PC-3 (cell line): ENCODE measurements at regions not wholly inside any gene's neighbourhood (a gene's known extent, or its start where the extent isn't known, plus 50 kb on each side); places are given as distances from the start of the nearest gene placed in this dataset.

ENCODE experiments used
- ATAC-seq: fragments of 200-7000 bp; cut with Tn5 transposase; 2 replicates; pipeline ENCODE4 v1.9.1; 2020; ENCODE audit warnings: mild to moderate bottlenecking, moderate library complexity
- BruUV-seq: library from RNA; stranded (reverse); fragments of 400-500 nt; replicated peaks from 2 replicates; lab custom pipeline; 2021; lab: Mats Ljungman, UMichigan
- CTCF ChIA-PET: fragments of 300-600 bp; sonication (Branson Sonifier 250); formaldehyde crosslinking; loops from one replicate; lab custom pipeline; 2022; ENCODE audit warnings: antibody characterized with exemption; lab: Charles Lee
- POLR2A ChIA-PET: fragments of 300-600 bp; sonication (Branson Sonifier 250); formaldehyde crosslinking; loops from one replicate; lab custom pipeline; 2022; ENCODE audit warnings: antibody characterized with exemption; ENCODE audit not compliant: unreplicated experiment; lab: Charles Lee
- DNase-seq: peaks from one replicate; pipeline ENCODE4 v3.0.0-alpha.2; 2015
- H2AFZ ChIP-seq: fragments of 300-600 bp; sonication (generic); 2 replicates; pipeline ENCODE4 v1.6.0; 2016; ENCODE audit warnings: antibody characterized with exemption, low read length
- H3F3A ChIP-seq: fragments of 300-600 bp; sonication (generic); one replicate; pipeline ENCODE4 v1.6.0; 2017; ENCODE audit warnings: antibody characterized with exemption, low read length, control low read depth, mild to moderate bottlenecking; ENCODE audit not compliant: unreplicated experiment
- H3K27ac ChIP-seq: fragments of 300-600 bp; sonication (generic); 2 replicates; pipeline ENCODE4 v1.5.1; 2016; ENCODE audit warnings: mild to moderate bottlenecking, low read length
- H3K27me3 ChIP-seq: fragments of 300-600 bp; sonication (generic); 2 replicates; pipeline ENCODE4 v1.6.1; 2016; ENCODE audit warnings: low read length, mixed read lengths
- H3K36me3 ChIP-seq: fragments of 300-600 bp; sonication (generic); 2 replicates; pipeline ENCODE4 v1.6.1; 2016; ENCODE audit warnings: low read depth, mixed run types, low read length, mixed read lengths
- H3K4me1 ChIP-seq: fragments of 300-600 bp; sonication (generic); 2 replicates; pipeline ENCODE4 v1.5.1; 2016; ENCODE audit warnings: low read length; ENCODE audit not compliant: insufficient read depth
- H3K4me2 ChIP-seq: fragments of 300-600 bp; sonication (generic); 2 replicates; pipeline ENCODE4 v1.6.0; 2016; ENCODE audit warnings: low read length
- H3K4me3 ChIP-seq: fragments of 300-600 bp; sonication (generic); 2 replicates; pipeline ENCODE4 v1.5.1; 2016; ENCODE audit warnings: mild to moderate bottlenecking, low read length, mixed read lengths
- H3K79me2 ChIP-seq: fragments of 300-600 bp; sonication (generic); 2 replicates; pipeline ENCODE4 v1.6.1; 2017; ENCODE audit warnings: low read length, mixed read lengths
- H3K9ac ChIP-seq: fragments of 300-600 bp; sonication (generic); 2 replicates; pipeline ENCODE4 v1.6.0; 2016; ENCODE audit warnings: mild to moderate bottlenecking, low read length
- H3K9me2 ChIP-seq: fragments of 300-600 bp; sonication (generic); replicated peaks from 2 replicates; pipeline ENCODE4 v1.6.1; 2016; ENCODE audit warnings: mixed run types, low read length, mixed read lengths
- H3K9me3 ChIP-seq: fragments of 300-600 bp; sonication (generic); 2 replicates; pipeline ENCODE4 v1.6.1; 2016; ENCODE audit warnings: low read length, mixed read lengths
- H4K20me1 ChIP-seq: fragments of 300-600 bp; sonication (generic); 2 replicates; pipeline ENCODE4 v1.6.1; 2016; ENCODE audit warnings: low read length, mixed read lengths
- CTCF ChIP-seq: fragments of 300-600 bp; sonication (generic); conservative IDR thresholded peaks from 2 replicates; pipeline ENCODE4 v1.5.1; 2017; ENCODE audit warnings: antibody characterized with exemption, low read depth, mild to moderate bottlenecking, low read length
- EZH2 ChIP-seq: fragments of 300-600 bp; sonication (generic); IDR thresholded peaks from one replicate; pipeline ENCODE4 v1.6.1; 2017; ENCODE audit warnings: antibody characterized with exemption, mild to moderate bottlenecking, low read length; ENCODE audit not compliant: unreplicated experiment
- EZH2phosphoT487 ChIP-seq: fragments of 300-600 bp; sonication (generic); IDR thresholded peaks from 2 replicates; pipeline ENCODE4 v1.6.1; 2018; ENCODE audit warnings: mild to moderate bottlenecking, antibody characterized with exemption, low read length, borderline replicate concordance
- intact Hi-C: fragments of 100-400 bp; cut with micrococcal nuclease; formaldehyde crosslinking; loops from 2 replicates; pipeline ENCODE4 v1.9.0; 2023

DNA sequence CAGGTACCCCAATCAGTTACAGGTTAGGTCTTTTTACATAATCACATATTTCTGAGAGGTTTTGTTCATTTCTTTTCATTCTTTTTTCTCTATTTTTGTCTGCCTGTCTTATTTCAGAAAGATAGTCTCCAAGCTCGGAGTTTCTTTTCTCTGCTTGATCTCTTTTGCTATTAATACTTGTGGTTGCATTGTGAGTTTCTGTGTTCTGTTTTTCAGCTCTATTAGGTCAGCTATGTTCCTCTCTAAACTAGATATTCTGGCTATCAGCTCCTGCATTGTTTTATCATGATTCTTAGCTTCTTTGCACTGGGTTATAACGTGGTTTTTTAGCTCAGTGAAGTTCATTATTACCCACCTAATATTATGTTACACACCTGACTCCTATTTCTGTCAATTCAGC, 914.1 kb downstream of the TRHDE start:
- no peaks in the 10 kb centered on the region for H3K79me2 ChIP-seq
- BruUV-seq = no TSS peak
- H3K27ac ChIP-seq = no peak overlapping the region
- ATAC-seq (no peak), DNase-seq (no peak)
- H3K9me2 ChIP-seq = no peaks in the 10 kb centered on the region
- no peaks in the 10 kb centered on the region for H3F3A ChIP-seq
- H2AFZ ChIP-seq = no peak overlapping the region
- no peaks in the 10 kb centered on the region for H4K20me1 ChIP-seq
- ChIA-PET POLR2A (no interaction called here), CTCF (no interaction called here)
- no peaks in the 10 kb centered on the region for H3K27me3 ChIP-seq
- H3K4me3 ChIP-seq = no peak overlapping the region
- intact Hi-C loops = no loop called here
- no peak overlapping the region for H3K9ac ChIP-seq
- no peak overlapping the region for H3K4me2 ChIP-seq
- peaks cover 4% of the 10 kb centered on the region; the same call in 1 of the 2 replicates for H3K9me3 ChIP-seq
- no peaks in the 10 kb centered on the region for H3K36me3 ChIP-seq
- no peaks in the 10 kb centered on the region for H3K4me1 ChIP-seq
- no peak for TF ChIP-seq EZH2
- TF ChIP-seq EZH2phosphoT487 = no peak
- TF ChIP-seq CTCF = no peak

GRCh38 chr12:73187765-73188164, 915.6 kb downstream of the TRHDE start:
- DNase-seq (no peak), ATAC-seq (no peak)
- TF ChIP-seq CTCF (no peak), EZH2phosphoT487 (no peak), EZH2 (no peak)
- no peaks in the 10 kb centered on the region for H3K4me1 ChIP-seq
- H3K4me2 ChIP-seq = no peak overlapping the region
- no peak overlapping the region for H3K27ac ChIP-seq
- no peaks in the 10 kb centered on the region for H4K20me1 ChIP-seq
- no peaks in the 10 kb centered on the region for H3K79me2 ChIP-seq
- no TSS peak for BruUV-seq
- no peaks in the 10 kb centered on the region for H3F3A ChIP-seq
- H3K9ac ChIP-seq = no peak overlapping the region
- intact Hi-C loops = no loop called here
- H3K4me3 ChIP-seq = no peak overlapping the region
- no peaks in the 10 kb centered on the region for H3K9me2 ChIP-seq
- H3K27me3 ChIP-seq = no peaks in the 10 kb centered on the region
- POLR2A ChIA-PET = no interaction called here
- CTCF ChIA-PET = no interaction called here
- no peak overlapping the region for H2AFZ ChIP-seq
- H3K36me3 ChIP-seq = no peaks in the 10 kb centered on the region
- H3K9me3 ChIP-seq = peaks cover 4% of the 10 kb centered on the region; the same call in 1 of the 2 replicates

- ChIA-PET POLR2A (no interaction called here), CTCF (no interaction called here)
- H4K20me1 ChIP-seq = no peaks in the 10 kb centered on the region
- no peak overlapping the region for H3K9ac ChIP-seq
- no peaks in the 10 kb centered on the region for H3F3A ChIP-seq
- DNase-seq (no peak), ATAC-seq (no peak)
- no peaks in the 10 kb centered on the region for H3K9me3 ChIP-seq
- no peak for TF ChIP-seq CTCF
- TF ChIP-seq EZH2phosphoT487 = no peak
- H3K27ac ChIP-seq = no peak overlapping the region
- H3K27me3 ChIP-seq = no peaks in the 10 kb centered on the region
- H3K4me1 ChIP-seq = no peaks in the 10 kb centered on the region
- no peak overlapping the region for H3K4me2 ChIP-seq
- H3K79me2 ChIP-seq = no peaks in the 10 kb centered on the region
- intact Hi-C loops = no loop called here
- no peaks in the 10 kb centered on the region for H3K36me3 ChIP-seq
- no peaks in the 10 kb centered on the region for H3K9me2 ChIP-seq
- no peak overlapping the region for H3K4me3 ChIP-seq
- no TSS peak for BruUV-seq
- H2AFZ ChIP-seq = no peak overlapping the region
Observed at GRCh38 chr12:73210548-73211204, 938.5 kb downstream of the TRHDE start.
